HG03558 (cell line): ENCODE measurements at regions not wholly inside any gene's neighbourhood (a gene's known extent, or its start where the extent isn't known, plus 50 kb on each side); places are given as distances from the start of the nearest gene placed in this dataset.

Experiments
- ATAC-seq: cut with Tn5 transposase; IDR thresholded peaks from one replicate; pipeline ENCODE4 v1.9.1; 2021; ENCODE audit warnings: moderate number of reproducible peaks; ENCODE audit not compliant: unreplicated experiment; ENCODE audit errors: extremely low read depth

DNA sequence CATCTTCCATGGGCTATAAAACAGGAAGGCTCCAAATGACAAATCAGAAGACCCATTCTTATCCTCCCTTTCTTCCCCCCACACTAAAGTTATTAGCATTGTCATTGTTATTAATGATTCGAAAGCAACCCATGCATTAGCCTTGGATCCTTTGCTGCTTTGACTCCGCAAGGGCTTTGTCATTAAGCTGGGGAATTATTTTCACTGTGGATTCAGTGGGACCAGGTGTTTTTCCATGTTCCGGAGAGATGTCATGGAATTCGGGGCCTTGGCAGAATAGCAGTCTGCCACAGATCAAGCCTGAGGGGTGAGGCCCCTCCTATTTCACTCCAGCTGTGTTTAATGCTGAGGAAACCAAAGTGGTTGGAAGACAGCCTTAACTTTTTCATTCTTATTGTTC is 357.1 kb downstream of the EN1 start:
- no peak for ATAC-seq

GRCh38 chr2:118489712-118490299 is 357.6 kb downstream of the EN1 start:
- no peak for ATAC-seq

- ATAC-seq, result no peak
Observed at GRCh38 chr2:118481299-118481698, 366.1 kb downstream of the EN1 start.

- no peak for ATAC-seq
Observed at GRCh38 chr2:118479020-118479419, 368.4 kb downstream of the EN1 start.

DNA sequence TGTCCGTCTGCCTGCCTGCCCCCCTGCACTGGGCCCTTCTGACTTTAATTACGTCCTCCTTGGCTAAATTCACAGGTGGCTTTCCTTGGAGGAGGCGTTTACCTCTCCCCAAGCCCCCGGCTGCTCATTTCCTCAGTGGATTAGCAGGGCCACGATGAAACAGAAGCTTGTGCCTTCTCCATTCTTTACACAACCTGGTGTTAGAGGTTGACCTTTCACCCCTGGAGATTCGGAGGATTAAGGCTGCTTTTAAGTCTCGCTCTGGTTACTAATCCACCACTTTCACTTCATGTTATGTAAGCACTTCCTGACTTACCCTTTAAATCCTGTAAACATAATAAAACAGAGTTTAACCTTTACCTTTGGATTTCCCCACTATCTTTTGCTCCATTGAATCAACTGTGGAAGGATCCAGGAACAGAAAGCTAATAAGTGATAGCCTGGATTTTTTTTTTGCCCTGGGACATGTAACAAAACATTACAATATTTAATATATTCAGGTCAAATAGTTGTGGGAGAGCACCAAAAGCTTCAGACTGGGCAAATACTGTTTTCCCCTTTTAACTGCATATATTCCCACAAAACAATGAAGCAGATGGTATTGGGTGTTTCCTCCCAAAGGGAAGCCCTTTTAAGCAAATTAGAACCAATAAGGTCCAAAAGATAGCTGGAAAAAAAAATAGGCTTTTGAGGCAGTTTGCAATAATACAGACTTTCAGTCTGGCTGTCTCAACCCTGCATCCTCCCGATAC is 370.2 kb downstream of the EN1 start:
- no peak for ATAC-seq

GRCh38 chr2:118475622-118476205 is 371.7 kb downstream of the EN1 start:
- ATAC-seq, result no peak

- no peak for ATAC-seq
Observed at GRCh38 chr2:118474541-118474920, 372.9 kb downstream of the EN1 start.

- no peak for ATAC-seq
Observed at GRCh38 chr2:118473846-118474540, 373.5 kb downstream of the EN1 start.

DNA sequence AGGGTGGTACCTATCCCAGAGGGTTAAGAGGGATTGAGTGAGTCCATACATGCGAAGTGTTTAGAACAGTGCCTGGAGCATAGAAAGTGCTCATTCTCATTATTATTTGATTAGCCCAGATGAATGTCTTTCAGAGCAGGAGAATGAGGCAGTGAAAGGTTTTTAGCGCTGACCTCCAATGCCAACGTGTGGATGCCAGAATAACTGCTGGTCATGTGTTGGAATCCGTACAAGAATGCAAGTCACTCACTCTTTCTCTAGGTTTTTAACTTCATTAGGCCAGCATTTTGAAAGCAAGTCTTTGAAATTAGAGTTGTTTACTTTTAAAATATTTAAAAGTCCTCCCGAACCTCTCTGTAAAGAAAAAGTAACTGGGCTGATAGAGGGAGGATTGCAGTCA is 374.2 kb downstream of the EN1 start:
- no peak for ATAC-seq

GRCh38 chr2:118470297-118470696 is 377.2 kb downstream of the EN1 start:
- no peak for ATAC-seq

DNA sequence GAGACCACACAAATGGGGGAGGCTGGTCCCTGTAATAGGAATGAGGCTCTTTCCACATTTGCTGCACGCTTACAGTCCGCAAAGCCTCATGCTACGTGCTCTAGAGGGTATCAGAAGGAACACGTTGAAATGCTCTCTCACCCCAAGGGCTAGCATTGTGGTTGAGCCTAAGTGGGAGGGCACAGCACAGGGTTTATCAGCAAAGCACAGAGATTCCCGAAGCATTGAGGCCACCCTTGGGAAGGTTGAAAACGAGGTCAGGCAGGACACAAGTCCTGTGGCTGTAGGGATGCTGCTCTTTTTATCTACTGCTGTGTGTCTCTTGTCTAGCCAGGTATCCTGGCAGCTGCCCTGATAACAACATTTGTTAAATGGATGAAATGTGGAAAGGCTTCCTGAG is 378.3 kb downstream of the EN1 start:
- ATAC-seq, result no peak

DNA sequence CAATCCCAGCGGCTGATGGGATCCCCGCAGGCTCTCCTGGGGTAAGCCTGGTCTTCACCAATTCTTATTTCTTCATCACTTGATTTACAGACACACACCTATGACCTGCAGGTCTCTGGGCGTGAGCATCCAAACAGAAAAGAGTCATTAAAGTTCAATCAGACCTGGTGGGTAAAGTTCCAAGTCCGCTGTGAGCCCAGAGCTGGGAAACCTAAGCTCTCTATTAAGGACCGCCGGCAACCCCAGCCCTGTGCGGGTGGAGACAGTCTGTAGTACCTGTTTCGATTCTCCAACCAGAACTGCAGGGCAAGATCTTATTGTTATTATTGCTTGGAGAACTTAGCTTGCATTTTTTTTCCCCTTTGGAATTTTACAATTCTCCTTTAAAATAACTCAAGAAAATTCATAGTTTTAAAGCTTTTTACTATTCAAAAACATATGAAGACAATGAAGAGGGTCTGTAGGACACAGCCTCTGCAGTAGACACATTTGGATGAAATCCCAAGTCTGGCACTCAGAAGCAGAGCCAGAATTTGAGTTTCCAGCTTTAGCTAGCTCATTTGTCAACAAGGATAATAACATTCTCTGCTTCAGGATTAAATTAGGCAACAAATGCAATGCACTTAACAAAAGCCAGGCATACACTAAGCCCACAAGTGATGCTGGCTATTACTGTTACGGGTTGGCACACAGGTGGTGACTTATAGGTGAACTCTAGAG is 376.4 kb downstream of the INSIG2 start:
- ATAC-seq, result no peak

GRCh38 chr2:118464046-118464445 is 375.8 kb downstream of the INSIG2 start:
- no peak for ATAC-seq

- no peak for ATAC-seq
Observed at GRCh38 chr2:118460425-118460824, 372.2 kb downstream of the INSIG2 start.

DNA sequence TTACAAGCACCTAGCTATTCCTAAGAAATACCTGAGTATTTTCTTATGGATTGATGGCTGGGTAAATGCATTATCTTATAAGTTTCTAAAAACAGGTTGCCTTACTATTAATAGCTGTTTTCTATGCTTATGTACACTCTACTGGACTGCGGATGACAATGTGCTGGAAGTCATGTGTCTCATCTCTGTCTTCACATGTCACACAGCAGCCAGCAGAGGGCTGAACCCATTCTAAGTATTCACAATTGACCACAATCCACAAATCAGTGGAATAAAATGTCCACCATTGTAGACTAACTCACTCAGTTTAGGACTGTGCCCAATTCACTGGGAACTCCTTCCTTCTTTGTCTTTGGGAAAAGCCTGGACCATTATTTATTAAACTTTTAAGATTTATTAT is 371.2 kb downstream of the INSIG2 start:
- ATAC-seq, result no peak

DNA sequence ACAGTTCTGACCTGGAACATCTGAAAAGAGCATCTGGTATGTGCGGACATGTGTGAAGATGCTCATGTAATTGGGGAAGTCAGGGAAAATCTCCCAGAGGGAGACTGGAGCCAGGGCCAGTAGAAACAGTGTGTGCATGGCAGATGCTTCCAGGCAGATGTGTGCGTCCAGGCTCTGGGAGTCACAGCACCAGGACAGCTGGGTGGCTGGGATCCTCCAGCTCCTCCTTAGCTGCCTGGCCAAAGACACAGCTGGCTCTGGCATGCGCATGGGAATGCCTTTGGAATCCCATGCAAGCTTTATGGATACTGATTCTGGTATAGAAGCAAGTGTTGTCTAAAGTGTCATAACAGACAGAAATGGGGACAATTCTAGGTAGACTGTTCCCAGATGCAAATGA is 369.7 kb downstream of the INSIG2 start:
- ATAC-seq, result no peak

DNA sequence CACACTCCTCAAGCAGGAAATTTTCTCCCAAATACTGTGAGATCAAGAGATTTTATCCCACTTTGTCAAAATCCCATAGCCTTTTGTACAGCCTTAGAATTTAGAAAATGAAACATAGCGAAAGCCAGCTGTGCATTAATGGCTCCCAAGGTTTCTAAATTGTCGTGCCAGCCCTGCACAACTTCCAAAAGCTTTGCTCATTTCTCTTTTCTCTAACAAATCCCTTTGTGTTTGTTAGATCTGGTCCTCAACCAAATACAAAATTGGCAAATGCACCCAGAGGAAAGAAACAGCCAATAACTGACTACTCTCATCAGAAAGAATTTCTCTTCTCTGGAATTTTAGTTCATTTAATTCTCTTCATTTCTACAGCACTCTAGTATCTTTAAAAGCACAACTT is 361.1 kb downstream of the INSIG2 start:
- ATAC-seq, result no peak

GRCh38 chr2:118443596-118443995 is 355.3 kb downstream of the INSIG2 start:
- no peak for ATAC-seq

DNA sequence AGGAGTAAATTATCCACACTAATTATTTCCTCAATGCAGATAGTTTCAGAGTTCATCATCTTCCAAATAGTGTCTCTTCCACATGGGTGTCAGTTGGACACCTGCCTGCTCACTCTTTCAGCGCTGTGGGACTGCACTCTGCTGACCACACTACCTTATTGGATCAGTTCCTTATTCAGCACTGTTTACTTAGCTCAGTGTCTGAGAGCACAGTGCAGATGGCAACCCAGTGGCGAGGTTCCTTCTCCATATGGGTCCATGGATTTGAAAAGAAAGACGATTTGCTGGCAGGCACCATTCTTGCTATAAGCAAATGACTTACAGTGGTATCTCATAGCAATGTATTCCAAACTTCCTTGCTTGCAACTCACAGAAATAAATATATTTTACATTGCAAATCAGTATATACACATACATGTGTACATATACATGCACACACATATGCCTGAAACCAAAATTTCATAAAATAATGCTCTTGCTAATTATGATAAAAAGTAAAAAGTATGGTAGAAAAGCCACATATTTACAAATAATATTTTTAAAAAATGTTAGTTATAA is 354.8 kb downstream of the INSIG2 start:
- no peak for ATAC-seq

DNA sequence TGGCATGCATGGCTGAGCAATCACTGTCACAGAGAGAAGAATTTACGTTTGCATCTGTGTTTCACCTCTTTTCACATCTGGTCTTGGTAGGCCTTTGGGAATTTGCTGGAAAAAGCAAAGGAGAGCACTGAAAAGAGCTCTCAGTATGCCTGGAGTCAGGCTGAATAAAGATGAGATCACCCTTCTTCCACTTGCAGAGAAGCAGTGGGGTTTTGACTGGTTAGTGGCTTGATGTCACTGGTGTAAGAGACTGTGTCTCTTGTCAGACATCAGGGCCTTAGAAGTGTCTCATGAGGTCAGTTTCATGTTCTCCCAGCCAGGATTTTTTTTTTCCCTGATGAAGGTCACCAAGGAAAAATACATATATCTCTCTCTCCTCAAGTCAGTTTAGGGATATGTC is 353.8 kb downstream of the INSIG2 start:
- ATAC-seq, result no peak
